Rectal smooth muscle tissue (tissue), 1 donor: ENCODE measurements at regions not wholly inside any gene's neighbourhood (a gene's known extent, or its start where the extent isn't known, plus 50 kb on each side); places are given as distances from the start of the nearest gene placed in this dataset.

Experiments used
- H3K27ac ChIP-seq: one replicate; pipeline ENCODE4 v1.7.0; 2013; ENCODE audit warnings: low read depth, low read length, inconsistent platforms
- H3K27me3 ChIP-seq: one replicate; pipeline ENCODE4 v1.7.0; 2013; ENCODE audit warnings: low read length; ENCODE audit not compliant: control insufficient read depth, insufficient read depth
- H3K36me3 ChIP-seq: one replicate; pipeline ENCODE4 v1.7.0; 2013; ENCODE audit warnings: low read length; ENCODE audit not compliant: control insufficient read depth, insufficient read depth
- H3K4me1 ChIP-seq: one replicate; pipeline ENCODE4 v1.7.0; 2013; ENCODE audit warnings: low read length; ENCODE audit not compliant: control insufficient read depth, insufficient read depth
- H3K4me3 ChIP-seq: one replicate; pipeline ENCODE4 v1.7.0; 2013; ENCODE audit warnings: low read length
- H3K9ac ChIP-seq: one replicate; pipeline ENCODE4 v1.7.0; 2013; ENCODE audit warnings: low read length

DNA sequence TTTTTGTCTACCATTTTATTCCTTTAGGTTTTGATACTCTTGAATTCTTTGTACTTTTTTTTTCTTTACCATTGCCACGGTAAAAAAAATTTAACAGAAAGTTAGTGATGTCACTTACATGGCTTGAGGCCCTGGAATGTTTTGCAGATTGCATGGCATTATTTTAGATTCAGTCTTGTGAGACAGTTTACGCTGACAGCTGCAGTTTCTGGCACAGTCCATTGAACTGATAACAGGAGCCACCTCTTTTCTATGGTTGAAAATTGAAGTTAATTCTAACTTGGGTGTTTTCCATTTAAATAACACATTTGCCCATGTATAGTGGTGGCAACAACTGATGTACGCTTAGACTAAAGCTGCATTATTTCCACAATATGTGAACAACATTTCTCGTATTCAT lies 1028.5 kb downstream of the CDH18 start:
- Histone ChIP-seq H3K36me3 (no peaks in the 10 kb centered on the region), H3K9ac (no peak overlapping the region), H3K4me3 (no peak overlapping the region), H3K27me3 (no peaks in the 10 kb centered on the region), H3K27ac (no peak overlapping the region), H3K4me1 (no peaks in the 10 kb centered on the region)

DNA sequence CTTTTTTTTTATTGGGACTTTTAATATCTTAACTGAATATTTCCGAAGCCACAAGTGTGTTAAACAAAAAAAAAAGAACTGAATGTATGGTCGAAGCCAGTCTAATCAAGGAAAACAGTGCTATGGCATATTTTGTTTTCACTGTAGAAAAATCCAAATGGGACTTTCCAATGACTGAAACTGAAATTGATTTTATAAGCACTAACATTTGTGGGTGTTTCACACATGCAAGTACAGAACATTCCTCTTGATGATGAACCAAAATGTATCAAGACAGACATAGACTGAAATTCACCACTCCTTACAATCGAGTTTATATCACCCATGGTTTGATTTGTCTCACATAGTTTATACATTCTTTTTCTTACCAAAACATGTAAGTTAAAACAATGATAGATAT lies 1026.8 kb downstream of the CDH18 start:
- Histone ChIP-seq H3K27me3 (no peaks in the 10 kb centered on the region), H3K9ac (no peak overlapping the region)

DNA sequence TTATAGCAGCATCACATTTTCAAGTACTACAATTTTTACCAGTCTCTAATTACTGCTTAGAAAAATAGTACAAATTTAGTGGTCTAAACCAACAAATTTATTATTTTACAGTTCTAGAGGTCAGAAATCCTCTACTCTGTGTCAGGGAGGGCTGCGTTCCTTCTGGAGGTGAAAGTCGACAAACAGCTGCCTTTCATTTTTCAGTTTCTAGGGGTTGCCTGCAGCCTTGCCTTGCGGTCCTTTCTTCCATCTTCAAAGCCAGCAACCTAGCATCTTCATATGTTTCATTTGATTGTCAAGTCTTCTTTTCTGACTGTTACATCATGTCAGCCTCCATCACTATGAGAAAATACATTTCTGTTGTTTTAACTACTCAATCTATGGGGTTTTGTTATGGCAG lies 1022.1 kb downstream of the CDH18 start:
- Histone ChIP-seq H3K27me3 (no peaks in the 10 kb centered on the region), H3K4me3 (no peak overlapping the region), H3K36me3 (no peaks in the 10 kb centered on the region), H3K27ac (no peak overlapping the region), H3K4me1 (no peaks in the 10 kb centered on the region), H3K9ac (no peak overlapping the region)

More for the DNA sequence above, 1026.8 kb downstream of the CDH18 start:
- no peak overlapping the region for H3K4me3 ChIP-seq
- no peaks in the 10 kb centered on the region for H3K4me1 ChIP-seq
- H3K36me3 ChIP-seq: no peaks in the 10 kb centered on the region
- no peak overlapping the region for H3K27ac ChIP-seq

DNA sequence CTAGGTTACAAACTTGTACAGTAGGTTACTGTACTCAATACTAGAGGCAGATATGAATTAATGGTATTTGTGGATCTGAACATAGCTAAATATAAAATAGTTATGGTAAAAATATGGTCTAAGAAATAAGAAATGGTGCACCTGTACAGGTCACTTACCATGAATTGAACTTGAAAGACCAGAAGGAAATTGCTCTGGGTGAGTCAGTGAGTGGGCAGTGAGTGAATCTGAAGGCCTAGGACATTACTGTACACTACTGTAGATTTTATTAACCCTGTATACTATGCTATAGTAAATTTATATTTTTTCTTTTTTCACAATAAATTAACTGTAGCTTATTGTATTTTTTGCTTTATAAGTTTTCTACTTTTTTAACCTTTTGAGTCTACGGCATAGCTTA lies 1020.4 kb downstream of the CDH18 start:
- no peaks in the 10 kb centered on the region for H3K4me1 ChIP-seq
- H3K36me3 ChIP-seq: no peaks in the 10 kb centered on the region
- no peak overlapping the region for H3K27ac ChIP-seq
- no peaks in the 10 kb centered on the region for H3K27me3 ChIP-seq
- H3K9ac ChIP-seq: no peak overlapping the region
- no peak overlapping the region for H3K4me3 ChIP-seq

DNA sequence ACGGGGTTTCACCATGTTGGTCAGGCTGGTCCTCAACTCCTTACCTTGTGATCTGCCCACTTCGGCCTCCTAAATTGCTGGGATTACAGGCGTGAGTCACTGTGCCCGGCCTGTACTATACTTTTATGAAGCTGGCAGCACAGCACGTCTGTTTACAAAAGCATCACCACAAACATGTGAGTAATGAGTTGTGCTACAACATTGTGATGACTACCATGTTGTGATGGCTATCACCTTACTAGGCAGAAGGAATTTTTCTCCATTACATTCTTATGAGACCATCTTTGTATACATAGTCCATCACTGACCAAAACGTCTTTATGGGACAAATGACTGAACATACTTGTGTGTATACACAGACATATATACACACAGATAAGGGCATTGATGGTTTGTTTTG lies 1019.0 kb downstream of the CDH18 start:
- H3K27me3 ChIP-seq: no peaks in the 10 kb centered on the region

DNA sequence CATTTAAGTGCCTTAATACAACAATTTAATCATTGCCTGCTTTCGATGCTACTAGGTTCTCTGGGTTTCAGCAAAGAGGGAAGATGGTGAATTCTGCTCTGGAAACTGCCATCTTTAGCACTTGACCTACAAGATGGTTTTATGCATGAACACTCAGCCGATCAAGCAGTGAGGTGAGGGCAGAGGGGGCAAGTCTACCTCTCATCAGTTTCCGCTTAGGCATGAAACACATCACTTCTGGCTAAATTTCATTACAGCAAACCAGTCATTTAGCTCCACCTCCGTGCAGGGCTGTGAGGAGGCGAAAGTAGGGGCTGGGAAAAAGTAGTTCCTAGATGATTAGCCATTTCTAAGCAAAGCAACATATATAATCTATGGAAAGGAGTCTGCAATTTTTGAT lies 1018.0 kb downstream of the CDH18 start:
- Histone ChIP-seq H3K27ac (no peak overlapping the region), H3K4me1 (no peaks in the 10 kb centered on the region), H3K9ac (no peak overlapping the region), H3K27me3 (no peaks in the 10 kb centered on the region), H3K4me3 (no peak overlapping the region), H3K36me3 (no peaks in the 10 kb centered on the region)

More for the DNA sequence above, 1019.0 kb downstream of the CDH18 start:
- no peaks in the 10 kb centered on the region for H3K36me3 ChIP-seq
- no peak overlapping the region for H3K9ac ChIP-seq
- H3K4me3 ChIP-seq: no peak overlapping the region
- H3K27ac ChIP-seq: no peak overlapping the region
- no peaks in the 10 kb centered on the region for H3K4me1 ChIP-seq

DNA sequence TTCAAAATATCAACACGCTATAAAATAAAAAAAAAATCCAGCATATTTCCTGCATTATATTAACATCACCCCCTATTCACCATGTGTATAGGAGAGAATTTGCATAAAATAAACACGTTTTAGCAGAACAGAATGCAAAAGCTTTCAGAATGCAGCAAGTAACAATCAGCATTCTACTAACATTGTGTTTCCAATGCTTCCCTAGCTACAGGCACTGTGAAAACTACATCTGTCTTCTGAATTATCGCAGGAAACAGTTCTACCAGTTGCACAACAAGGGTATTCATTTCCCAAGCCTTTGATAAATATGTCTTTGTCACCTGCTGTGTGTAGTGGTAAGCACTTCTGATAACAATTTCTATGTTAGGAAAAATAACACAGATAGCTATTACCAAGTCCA lies 1015.8 kb downstream of the CDH18 start:
- Histone ChIP-seq H3K27me3 (no peaks in the 10 kb centered on the region), H3K4me1 (no peaks in the 10 kb centered on the region), H3K9ac (no peak overlapping the region), H3K36me3 (no peaks in the 10 kb centered on the region), H3K27ac (no peak overlapping the region), H3K4me3 (no peak overlapping the region)

DNA sequence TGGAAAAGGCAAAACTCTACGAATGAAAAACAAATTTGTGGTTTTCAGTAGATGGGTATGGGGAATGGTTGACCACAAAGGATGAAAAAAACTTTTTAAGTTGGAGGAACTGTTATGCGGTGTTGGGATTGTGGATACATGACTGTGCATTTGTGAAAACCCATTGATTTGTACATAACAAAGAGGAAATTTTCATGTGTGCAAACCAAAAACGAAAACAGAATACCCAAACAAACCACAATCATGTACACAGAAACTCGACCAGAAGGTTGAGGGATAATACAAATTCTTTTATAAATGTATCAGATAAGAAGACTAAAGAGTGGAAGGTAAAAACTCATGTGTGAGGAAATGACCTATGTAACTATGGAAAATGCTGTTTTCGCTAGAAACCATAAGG lies 1012.4 kb downstream of the CDH18 start:
- Histone ChIP-seq H3K9ac (no peak overlapping the region), H3K4me3 (no peak overlapping the region), H3K4me1 (no peaks in the 10 kb centered on the region), H3K27me3 (no peaks in the 10 kb centered on the region), H3K27ac (no peak overlapping the region), H3K36me3 (no peaks in the 10 kb centered on the region)

DNA sequence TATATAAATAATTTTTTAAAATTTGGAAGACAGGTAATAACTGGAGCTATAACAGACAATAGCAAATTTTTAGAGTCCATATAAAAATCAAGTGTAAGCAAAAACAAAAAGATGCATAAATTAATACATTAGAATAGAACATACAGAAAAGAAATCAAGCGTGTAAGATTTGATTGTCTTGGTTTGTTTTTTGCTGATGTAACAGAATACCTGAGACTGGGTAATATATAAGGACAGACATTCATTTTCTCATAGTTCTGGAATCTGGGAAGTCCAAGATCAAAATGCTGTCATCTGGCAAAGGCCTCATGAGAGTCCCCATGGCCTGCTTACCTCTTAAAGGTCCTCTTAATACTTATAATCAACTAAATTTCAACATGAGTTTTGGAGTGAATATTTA lies 1010.1 kb downstream of the CDH18 start:
- Histone ChIP-seq H3K27ac (no peak overlapping the region), H3K27me3 (no peaks in the 10 kb centered on the region), H3K4me1 (no peaks in the 10 kb centered on the region), H3K4me3 (no peak overlapping the region), H3K9ac (no peak overlapping the region), H3K36me3 (no peaks in the 10 kb centered on the region)

DNA sequence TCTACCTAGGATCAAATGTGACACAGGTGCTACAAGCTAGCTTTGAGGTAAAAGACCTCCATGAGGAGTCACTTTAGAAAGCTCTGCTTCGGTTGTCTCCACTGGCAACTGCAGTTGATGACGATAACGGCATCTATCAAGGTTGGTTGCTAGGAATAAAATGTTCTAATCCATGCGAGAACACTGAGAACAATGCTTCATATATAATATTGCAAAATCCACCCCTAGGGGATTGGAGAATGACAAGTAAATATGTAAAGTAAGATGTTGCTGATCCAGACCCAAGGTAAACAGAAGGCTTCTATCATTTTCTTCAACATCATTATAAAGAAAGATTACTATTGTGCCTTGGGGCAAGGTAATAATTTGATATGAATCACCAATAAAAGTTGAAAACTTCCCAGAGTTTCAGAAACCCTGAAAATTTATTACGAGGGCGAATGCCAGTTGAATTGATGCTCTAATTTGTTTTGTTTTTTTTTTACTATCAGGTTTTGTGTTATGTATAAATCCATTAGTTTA lies 1003.4 kb downstream of the CDH18 start:
- H3K4me1 ChIP-seq: no peaks in the 10 kb centered on the region
- H3K27ac ChIP-seq: no peak overlapping the region
- no peak overlapping the region for H3K4me3 ChIP-seq
- no peak overlapping the region for H3K9ac ChIP-seq
- H3K36me3 ChIP-seq: no peaks in the 10 kb centered on the region
- H3K27me3 ChIP-seq: no peaks in the 10 kb centered on the region

DNA sequence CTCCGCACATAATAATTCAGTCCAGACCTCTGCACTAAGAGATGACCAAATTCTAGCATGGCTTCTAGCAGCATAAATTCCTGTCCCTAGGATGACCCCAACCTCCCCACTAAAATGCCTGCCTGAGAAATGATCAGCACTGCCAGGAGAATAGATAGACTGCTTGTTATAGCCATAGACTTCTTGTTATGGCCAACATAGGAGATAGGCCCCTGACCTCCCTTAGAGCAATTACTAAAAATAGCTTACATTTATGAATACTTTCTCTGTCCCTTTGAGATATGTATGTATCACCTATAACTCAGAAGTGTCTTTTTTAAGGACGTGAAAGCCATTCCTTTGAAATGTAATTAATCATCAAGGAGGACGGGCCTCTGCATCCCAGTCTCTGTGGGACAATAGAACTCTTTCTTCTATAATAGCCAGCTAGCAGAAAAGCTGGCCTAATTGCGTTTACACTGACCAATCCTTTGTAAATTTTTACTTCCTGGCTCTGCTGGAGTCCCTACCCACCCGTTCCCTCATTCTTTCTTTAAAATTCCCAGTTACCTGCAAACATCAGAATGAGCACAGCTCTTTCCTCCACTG lies 1002.7 kb downstream of the CDH18 start:
- Histone ChIP-seq H3K4me3 (no peak overlapping the region), H3K9ac (no peak overlapping the region), H3K27ac (no peak overlapping the region), H3K4me1 (no peaks in the 10 kb centered on the region), H3K36me3 (no peaks in the 10 kb centered on the region), H3K27me3 (no peaks in the 10 kb centered on the region)

DNA sequence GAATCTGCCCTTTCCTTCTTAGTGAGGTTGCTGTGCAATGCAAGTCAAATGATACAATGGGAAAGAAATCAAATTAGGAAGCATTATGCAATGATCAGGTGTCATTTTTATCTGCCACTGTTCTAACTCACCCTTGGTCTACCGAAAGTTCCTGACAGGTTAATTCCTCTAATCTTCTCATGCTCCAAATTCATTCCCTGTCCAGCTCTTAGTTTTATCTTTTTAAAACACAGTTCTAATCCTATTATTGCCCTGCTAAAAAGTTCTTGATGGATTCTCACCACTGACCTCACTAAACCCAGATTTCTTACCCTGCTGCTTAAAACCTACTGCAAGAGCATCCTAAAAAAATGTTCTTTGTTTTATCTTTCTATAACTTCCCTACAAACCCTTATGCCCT lies 1000.9 kb downstream of the CDH18 start:
- no peak overlapping the region for H3K27ac ChIP-seq
- H3K9ac ChIP-seq: no peak overlapping the region
- H3K36me3 ChIP-seq: no peaks in the 10 kb centered on the region
- H3K4me1 ChIP-seq: no peaks in the 10 kb centered on the region
- no peaks in the 10 kb centered on the region for H3K27me3 ChIP-seq
- H3K4me3 ChIP-seq: no peak overlapping the region

DNA sequence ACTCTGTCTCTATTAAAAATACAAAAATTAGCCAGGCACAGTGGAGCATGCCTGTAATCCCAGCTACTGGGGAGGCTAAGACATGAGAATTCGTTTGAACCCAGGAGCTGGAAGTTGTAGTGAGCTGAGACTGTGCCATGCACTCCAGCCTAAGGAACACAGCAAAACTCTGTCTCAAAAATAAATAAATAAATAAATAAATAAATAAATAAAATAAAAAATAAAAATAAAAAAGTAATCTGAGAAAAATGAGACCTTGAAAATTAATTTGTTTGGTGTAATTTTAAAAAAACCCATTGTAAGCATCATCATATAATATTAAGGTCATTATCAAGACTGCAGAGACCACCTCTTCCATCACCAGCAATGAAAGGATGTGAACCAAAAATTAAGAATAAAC lies 997.1 kb downstream of the CDH18 start:
- H3K27me3 ChIP-seq: no peaks in the 10 kb centered on the region
- no peak overlapping the region for H3K9ac ChIP-seq
- no peaks in the 10 kb centered on the region for H3K36me3 ChIP-seq
- H3K4me3 ChIP-seq: no peak overlapping the region
- H3K27ac ChIP-seq: no peak overlapping the region
- no peaks in the 10 kb centered on the region for H3K4me1 ChIP-seq
